ENCODE measurements at regions not wholly inside any gene's neighbourhood (a gene's known extent, or its start where the extent isn't known, plus 50 kb on each side); places are given as distances from the start of the nearest gene placed in this dataset.

GRCh38 chr7:89927762-89928161 is 226.5 kb upstream of the STEAP1 start:
- no peaks in the 10 kb centered on the region for H3K9me3 ChIP-seq (ENCODE audit: severe bottlenecking)
- H3K4me3 ChIP-seq (ENCODE audit: low read depth, low read length), result no peak overlapping the region
- H3K36me3 ChIP-seq, result no peaks in the 10 kb centered on the region
- TF ChIP-seq CTCF (IDR thresholded peaks at IDR 0.05; ENCODE audit: low read depth, low read length), result no peak
- no peaks in the 10 kb centered on the region for H3K27me3 ChIP-seq (ENCODE audit: insufficient read depth, low read depth, severe bottlenecking)
- H3K27ac ChIP-seq, result no peak overlapping the region
- no peak for DNase-seq

- H3K27me3 ChIP-seq (ENCODE audit: insufficient read depth, low read depth, severe bottlenecking), result no peaks in the 10 kb centered on the region
- no peak overlapping the region for H3K4me3 ChIP-seq (ENCODE audit: low read depth, low read length)
- H3K27ac ChIP-seq, result no peak overlapping the region
- no peaks in the 10 kb centered on the region for H3K36me3 ChIP-seq
- DNase-seq, result no peak
- no peak for TF ChIP-seq CTCF (IDR thresholded peaks at IDR 0.05; ENCODE audit: low read depth, low read length)
- no peaks in the 10 kb centered on the region for H3K9me3 ChIP-seq (ENCODE audit: severe bottlenecking)
Measured at GRCh38 chr7:89928451-89928850, 225.8 kb upstream of the STEAP1 start.

GRCh38 chr7:89934101-89934500 is 220.2 kb upstream of the STEAP1 start:
- Histone ChIP-seq H3K36me3 (no peaks in the 10 kb centered on the region), H3K4me3 (ENCODE audit: low read depth, low read length) (no peak overlapping the region), H3K27me3 (ENCODE audit: insufficient read depth, low read depth, severe bottlenecking) (no peaks in the 10 kb centered on the region), H3K9me3 (ENCODE audit: severe bottlenecking) (no peaks in the 10 kb centered on the region), H3K27ac (no peak overlapping the region)
- no peak for TF ChIP-seq CTCF (IDR thresholded peaks at IDR 0.05; ENCODE audit: low read depth, low read length)
- no peak for DNase-seq

- TF ChIP-seq CTCF (IDR thresholded peaks at IDR 0.05; ENCODE audit: low read depth, low read length), result no peak
- Histone ChIP-seq H3K36me3 (no peaks in the 10 kb centered on the region), H3K27ac (0 out of 2 replicates have a peak overlapping the region, but pooled peaks have one; percentile 8), H3K9me3 (ENCODE audit: severe bottlenecking) (no peaks in the 10 kb centered on the region), H3K4me3 (ENCODE audit: low read depth, low read length) (no peak overlapping the region), H3K27me3 (ENCODE audit: insufficient read depth, low read depth, severe bottlenecking) (no peaks in the 10 kb centered on the region)
- DNase-seq, result peak; percentile 47
Measured at GRCh38 chr7:89943525-89944050, 210.7 kb upstream of the STEAP1 start.

- Histone ChIP-seq H3K9me3 (ENCODE audit: severe bottlenecking) (peaks cover 3% of the 10 kb centered on the region), H3K36me3 (no peaks in the 10 kb centered on the region)
Measured at GRCh38 chr7:89958525-89959068, 195.7 kb upstream of the STEAP1 start.

More at GRCh38 chr7:89958525-89959068, 195.7 kb upstream of the STEAP1 start:
- DNase-seq, result no peak
- TF ChIP-seq CTCF (IDR thresholded peaks at IDR 0.05; ENCODE audit: low read depth, low read length), result no peak
- H3K27ac ChIP-seq, result no peak overlapping the region
- H3K27me3 ChIP-seq (ENCODE audit: insufficient read depth, low read depth, severe bottlenecking), result no peaks in the 10 kb centered on the region
- no peak overlapping the region for H3K4me3 ChIP-seq (ENCODE audit: low read depth, low read length)

All from WERI-Rb-1 (cell line).